Liver (tissue), 8 donors: ENCODE measurements at regions not wholly inside any gene's neighbourhood (a gene's known extent, or its start where the extent isn't known, plus 50 kb on each side); places are given as distances from the start of the nearest gene placed in this dataset.

Experiments
- DNase-seq: peaks from one replicate; pipeline ENCODE4 v3.0.0-alpha.2; 2017; ENCODE audit warnings: low spot score
- H3K27ac ChIP-seq, 2 donors: one replicate each; pipeline ENCODE4 v1.7.0; 2013; ENCODE audit warnings: inconsistent platforms in 2 of 2, low read length in 2 of 2, control low read depth in 1 of 2, low read depth in 1 of 2, mild to moderate bottlenecking in 1 of 2
- H3K27me3 ChIP-seq, 4 donors: one replicate each; pipeline versions ENCODE4 v1.6.1 to v1.7.0; 2013; ENCODE audit warnings: low read length in 3 of 4, inconsistent platforms in 1 of 4, mild to moderate bottlenecking in 1 of 4, moderate library complexity in 1 of 4; ENCODE audit not compliant: control insufficient read depth in 4 of 4, insufficient read depth in 4 of 4
- H3K36me3 ChIP-seq, 4 donors: one replicate each; pipeline versions ENCODE4 v1.6.1 to v1.7.0; 2013; ENCODE audit warnings: low read length in 3 of 4, mild to moderate bottlenecking in 3 of 4, low read depth in 1 of 4, moderate library complexity in 1 of 4; ENCODE audit not compliant: control insufficient read depth in 4 of 4, insufficient read depth in 3 of 4
- H3K4me1 ChIP-seq, 4 donors: one replicate each; pipeline versions ENCODE4 v1.6.1 to v1.7.0; 2013; ENCODE audit warnings: low read length in 3 of 4, mild to moderate bottlenecking in 3 of 4, moderate library complexity in 1 of 4; ENCODE audit not compliant: control insufficient read depth in 4 of 4, insufficient read depth in 4 of 4
- H3K4me3 ChIP-seq, 3 donors: one replicate each; pipeline versions ENCODE4 v1.6.1 to v1.7.0; 2013; ENCODE audit warnings: low read length in 3 of 3, control low read depth in 1 of 3, low read depth in 1 of 3, mild to moderate bottlenecking in 1 of 3
- H3K9ac ChIP-seq, 2 donors: one replicate each; pipeline ENCODE4 v1.7.0; 2013; ENCODE audit warnings: low read length in 2 of 2, mild to moderate bottlenecking in 2 of 2, moderate library complexity in 2 of 2, control low read depth in 1 of 2, low read depth in 1 of 2
- H3K9me3 ChIP-seq, 4 donors: one replicate each; pipeline versions ENCODE4 v1.6.1 to v1.7.0; 2013; ENCODE audit warnings: low read length in 3 of 4; ENCODE audit not compliant: control insufficient read depth in 4 of 4
- EGR1 ChIP-seq, 2 donors: IDR thresholded peaks; 2 replicates each; pipeline ENCODE4 v1.6.1; 2016 to 2018; ENCODE audit warnings: antibody characterized with exemption in 2 of 2, low read depth in 2 of 2
- FOXA1 ChIP-seq: IDR thresholded peaks from 2 replicates; pipeline ENCODE4 v1.6.1; 2016; ENCODE audit warnings: antibody characterized with exemption
- FOXA2 ChIP-seq: IDR thresholded peaks from 2 replicates; pipeline ENCODE4 v1.6.1; 2016; ENCODE audit warnings: antibody characterized with exemption
- HNF4A ChIP-seq, 2 donors: conservative IDR thresholded peaks; 2 replicates each; pipeline ENCODE4 v1.6.1; 2016; ENCODE audit warnings: antibody characterized with exemption in 2 of 2, mild to moderate bottlenecking in 2 of 2
- HNF4G ChIP-seq: IDR thresholded peaks from 2 replicates; pipeline ENCODE4 v1.6.1; 2016; ENCODE audit warnings: antibody characterized with exemption
- JUND ChIP-seq, 2 donors: IDR thresholded peaks; 2 replicates each; pipeline ENCODE4 v1.6.1; 2016; ENCODE audit warnings: antibody characterized with exemption in 2 of 2
- RAD21 ChIP-seq, 2 donors: IDR thresholded peaks; 2 replicates each; pipeline ENCODE4 v1.6.1; 2016; ENCODE audit warnings: antibody characterized with exemption in 2 of 2, mild to moderate bottlenecking in 2 of 2
- SP1 ChIP-seq: IDR thresholded peaks from 2 replicates; pipeline ENCODE4 v1.6.1; 2018; ENCODE audit warnings: antibody characterized with exemption, mild to moderate bottlenecking
- TAF1 ChIP-seq: conservative IDR thresholded peaks from 2 replicates; pipeline ENCODE4 v1.6.1; 2016; ENCODE audit warnings: antibody characterized with exemption, mild to moderate bottlenecking
- YY1 ChIP-seq: IDR thresholded peaks from 2 replicates; pipeline ENCODE4 v1.6.1; 2016; ENCODE audit warnings: antibody characterized with exemption, mild to moderate bottlenecking
- WGBS: extraction: QIAGEN DNeasy Blood & Tissue Kit; methylation state at CpG from one replicate; pipeline ENCODE4 v1.1.7; 2013; 5-methylcytosine and 5-hydroxymethylcytosine counted together
- TF ChIP-seq, protein P1 (sequence below): fragments of 150-350 bp; IDR thresholded peaks from 2 replicates; pipeline ENCODE4 v1.5.1; 2017; ENCODE audit warnings: improper control_type of control experiment, low read depth, low read length; ENCODE audit not compliant: missing input control
- TF ChIP-seq, protein P2 (sequence below): IDR thresholded peaks from 2 replicates; pipeline ENCODE4 v1.6.1; 2016; ENCODE audit warnings: antibody characterized with exemption
- TF ChIP-seq, protein P3 (sequence below): IDR thresholded peaks from 2 replicates; pipeline ENCODE4 v1.6.1; 2016; ENCODE audit warnings: antibody characterized with exemption
- TF ChIP-seq, protein P4 (sequence below): IDR thresholded peaks from 2 replicates; pipeline ENCODE4 v1.6.1; 2016; ENCODE audit warnings: antibody characterized with exemption, mild to moderate bottlenecking
- TF ChIP-seq, protein P5 (sequence below): IDR thresholded peaks from 2 replicates; pipeline ENCODE4 v1.6.1; 2016; ENCODE audit warnings: antibody characterized with exemption
- donor health status: healthy.
- donor health status: healthy.
- donor health status: healthy.
- donor health status: healthy.
- donor health status: healthy.

DNA sequence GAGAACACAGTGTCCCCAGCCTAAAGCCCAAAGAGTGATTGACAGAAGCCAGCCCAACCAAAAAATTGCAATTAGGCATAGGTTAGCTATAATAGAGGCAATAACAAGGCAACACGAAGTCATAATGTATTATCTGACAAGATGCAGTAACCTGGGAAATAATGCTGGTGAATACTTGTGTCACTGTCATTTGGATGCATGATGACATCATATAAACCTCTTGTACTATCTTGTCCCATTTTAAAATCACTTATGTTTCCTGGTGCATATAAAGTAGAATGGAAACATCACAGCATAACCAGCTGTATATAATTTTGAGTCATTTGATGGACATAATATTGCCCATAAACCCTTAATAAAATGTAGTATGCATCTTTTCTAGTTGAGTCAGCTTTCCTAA is 1138.3 kb upstream of the LRRTM3 start:
- WGBS = 75% methylated on average over 1 of the region's 1 CpG
- Histone ChIP-seq H3K9me3 (no peaks in the 10 kb centered on the region), H3K27me3 (no peaks in the 10 kb centered on the region), H3K9ac (no peak overlapping the region), H3K27ac (no peak overlapping the region), H3K4me3 (no peak overlapping the region), H3K36me3 (no peaks in the 10 kb centered on the region), H3K4me1 (no peaks in the 10 kb centered on the region)
- TF ChIP-seq FOXA2 (no peak), FOXA1 (no peak), EGR1 (IDR thresholded peaks at IDR 0.05; ENCODE audit: low read depth in 2 of 2) (no peak), TAF1 (no peak), RAD21 (IDR thresholded peaks at IDR 0.05) (no peak), YY1 (no peak), JUND (IDR thresholded peaks at IDR 0.05) (no peak)
- TF ChIP-seq, protein P1, sequence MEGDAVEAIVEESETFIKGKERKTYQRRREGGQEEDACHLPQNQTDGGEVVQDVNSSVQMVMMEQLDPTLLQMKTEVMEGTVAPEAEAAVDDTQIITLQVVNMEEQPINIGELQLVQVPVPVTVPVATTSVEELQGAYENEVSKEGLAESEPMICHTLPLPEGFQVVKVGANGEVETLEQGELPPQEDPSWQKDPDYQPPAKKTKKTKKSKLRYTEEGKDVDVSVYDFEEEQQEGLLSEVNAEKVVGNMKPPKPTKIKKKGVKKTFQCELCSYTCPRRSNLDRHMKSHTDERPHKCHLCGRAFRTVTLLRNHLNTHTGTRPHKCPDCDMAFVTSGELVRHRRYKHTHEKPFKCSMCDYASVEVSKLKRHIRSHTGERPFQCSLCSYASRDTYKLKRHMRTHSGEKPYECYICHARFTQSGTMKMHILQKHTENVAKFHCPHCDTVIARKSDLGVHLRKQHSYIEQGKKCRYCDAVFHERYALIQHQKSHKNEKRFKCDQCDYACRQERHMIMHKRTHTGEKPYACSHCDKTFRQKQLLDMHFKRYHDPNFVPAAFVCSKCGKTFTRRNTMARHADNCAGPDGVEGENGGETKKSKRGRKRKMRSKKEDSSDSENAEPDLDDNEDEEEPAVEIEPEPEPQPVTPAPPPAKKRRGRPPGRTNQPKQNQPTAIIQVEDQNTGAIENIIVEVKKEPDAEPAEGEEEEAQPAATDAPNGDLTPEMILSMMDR = no peak
- TF ChIP-seq, protein P2, sequence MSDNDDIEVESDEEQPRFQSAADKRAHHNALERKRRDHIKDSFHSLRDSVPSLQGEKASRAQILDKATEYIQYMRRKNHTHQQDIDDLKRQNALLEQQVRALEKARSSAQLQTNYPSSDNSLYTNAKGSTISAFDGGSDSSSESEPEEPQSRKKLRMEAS = no peak
- TF ChIP-seq, protein P3, sequence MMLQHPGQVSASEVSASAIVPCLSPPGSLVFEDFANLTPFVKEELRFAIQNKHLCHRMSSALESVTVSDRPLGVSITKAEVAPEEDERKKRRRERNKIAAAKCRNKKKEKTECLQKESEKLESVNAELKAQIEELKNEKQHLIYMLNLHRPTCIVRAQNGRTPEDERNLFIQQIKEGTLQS = no peak
- TF ChIP-seq, protein P4, sequence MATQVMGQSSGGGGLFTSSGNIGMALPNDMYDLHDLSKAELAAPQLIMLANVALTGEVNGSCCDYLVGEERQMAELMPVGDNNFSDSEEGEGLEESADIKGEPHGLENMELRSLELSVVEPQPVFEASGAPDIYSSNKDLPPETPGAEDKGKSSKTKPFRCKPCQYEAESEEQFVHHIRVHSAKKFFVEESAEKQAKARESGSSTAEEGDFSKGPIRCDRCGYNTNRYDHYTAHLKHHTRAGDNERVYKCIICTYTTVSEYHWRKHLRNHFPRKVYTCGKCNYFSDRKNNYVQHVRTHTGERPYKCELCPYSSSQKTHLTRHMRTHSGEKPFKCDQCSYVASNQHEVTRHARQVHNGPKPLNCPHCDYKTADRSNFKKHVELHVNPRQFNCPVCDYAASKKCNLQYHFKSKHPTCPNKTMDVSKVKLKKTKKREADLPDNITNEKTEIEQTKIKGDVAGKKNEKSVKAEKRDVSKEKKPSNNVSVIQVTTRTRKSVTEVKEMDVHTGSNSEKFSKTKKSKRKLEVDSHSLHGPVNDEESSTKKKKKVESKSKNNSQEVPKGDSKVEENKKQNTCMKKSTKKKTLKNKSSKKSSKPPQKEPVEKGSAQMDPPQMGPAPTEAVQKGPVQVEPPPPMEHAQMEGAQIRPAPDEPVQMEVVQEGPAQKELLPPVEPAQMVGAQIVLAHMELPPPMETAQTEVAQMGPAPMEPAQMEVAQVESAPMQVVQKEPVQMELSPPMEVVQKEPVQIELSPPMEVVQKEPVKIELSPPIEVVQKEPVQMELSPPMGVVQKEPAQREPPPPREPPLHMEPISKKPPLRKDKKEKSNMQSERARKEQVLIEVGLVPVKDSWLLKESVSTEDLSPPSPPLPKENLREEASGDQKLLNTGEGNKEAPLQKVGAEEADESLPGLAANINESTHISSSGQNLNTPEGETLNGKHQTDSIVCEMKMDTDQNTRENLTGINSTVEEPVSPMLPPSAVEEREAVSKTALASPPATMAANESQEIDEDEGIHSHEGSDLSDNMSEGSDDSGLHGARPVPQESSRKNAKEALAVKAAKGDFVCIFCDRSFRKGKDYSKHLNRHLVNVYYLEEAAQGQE = no peak
- no peak for DNase-seq

DNA sequence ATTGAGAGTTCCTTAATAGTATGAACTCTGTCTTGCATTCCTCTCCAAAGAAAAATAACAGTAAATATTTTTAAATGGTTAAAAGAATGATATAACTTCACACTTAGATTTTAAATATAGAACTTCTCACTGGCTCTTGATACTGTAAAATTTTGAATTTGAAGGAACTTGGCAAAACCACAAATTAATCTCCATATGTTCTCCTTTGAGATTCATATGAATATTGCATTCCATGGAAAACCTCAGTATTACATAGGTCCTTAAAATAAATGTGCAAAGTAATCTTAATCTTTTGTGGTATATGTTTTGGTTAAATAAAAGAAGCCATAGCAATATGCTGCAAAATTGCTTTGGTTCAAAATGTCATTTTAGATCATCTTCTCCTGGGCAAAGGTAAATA is 1137.6 kb upstream of the LRRTM3 start:
- DNase-seq = no peak
- Histone ChIP-seq H3K27me3 (no peaks in the 10 kb centered on the region), H3K4me3 (no peak overlapping the region), H3K27ac (no peak overlapping the region), H3K4me1 (no peaks in the 10 kb centered on the region), H3K9me3 (no peaks in the 10 kb centered on the region), H3K9ac (no peak overlapping the region), H3K36me3 (no peaks in the 10 kb centered on the region)
- TF ChIP-seq YY1 (no peak), JUND (IDR thresholded peaks at IDR 0.05) (no peak), HNF4G (no peak), SP1 (no peak), HNF4A (conservative IDR thresholded peaks at IDR 0.05) (no peak), FOXA1 (no peak)
- TF ChIP-seq, protein P2 = no peak
- TF ChIP-seq, protein P5, sequence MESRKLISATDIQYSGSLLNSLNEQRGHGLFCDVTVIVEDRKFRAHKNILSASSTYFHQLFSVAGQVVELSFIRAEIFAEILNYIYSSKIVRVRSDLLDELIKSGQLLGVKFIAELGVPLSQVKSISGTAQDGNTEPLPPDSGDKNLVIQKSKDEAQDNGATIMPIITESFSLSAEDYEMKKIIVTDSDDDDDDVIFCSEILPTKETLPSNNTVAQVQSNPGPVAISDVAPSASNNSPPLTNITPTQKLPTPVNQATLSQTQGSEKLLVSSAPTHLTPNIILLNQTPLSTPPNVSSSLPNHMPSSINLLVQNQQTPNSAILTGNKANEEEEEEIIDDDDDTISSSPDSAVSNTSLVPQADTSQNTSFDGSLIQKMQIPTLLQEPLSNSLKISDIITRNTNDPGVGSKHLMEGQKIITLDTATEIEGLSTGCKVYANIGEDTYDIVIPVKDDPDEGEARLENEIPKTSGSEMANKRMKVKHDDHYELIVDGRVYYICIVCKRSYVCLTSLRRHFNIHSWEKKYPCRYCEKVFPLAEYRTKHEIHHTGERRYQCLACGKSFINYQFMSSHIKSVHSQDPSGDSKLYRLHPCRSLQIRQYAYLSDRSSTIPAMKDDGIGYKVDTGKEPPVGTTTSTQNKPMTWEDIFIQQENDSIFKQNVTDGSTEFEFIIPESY = no peak
- TF ChIP-seq, protein P3 = no peak
